GM10266 (cell line): ENCODE measurements at regions not wholly inside any gene's neighbourhood (a gene's known extent, or its start where the extent isn't known, plus 50 kb on each side); places are given as distances from the start of the nearest gene placed in this dataset.

ENCODE experiments used
- DNase-seq: peaks from one replicate; pipeline ENCODE4 v3.0.0; 2012; ENCODE audit errors: extremely low spot score
- TF ChIP-seq, protein P1 (sequence below): IDR thresholded peaks from 2 replicates; pipeline ENCODE4 v1.5.1; 2012; ENCODE audit warnings: mild to moderate bottlenecking, low read depth; ENCODE audit not compliant: control insufficient read depth, insufficient read depth; ENCODE audit errors: missing control alignments

DNA sequence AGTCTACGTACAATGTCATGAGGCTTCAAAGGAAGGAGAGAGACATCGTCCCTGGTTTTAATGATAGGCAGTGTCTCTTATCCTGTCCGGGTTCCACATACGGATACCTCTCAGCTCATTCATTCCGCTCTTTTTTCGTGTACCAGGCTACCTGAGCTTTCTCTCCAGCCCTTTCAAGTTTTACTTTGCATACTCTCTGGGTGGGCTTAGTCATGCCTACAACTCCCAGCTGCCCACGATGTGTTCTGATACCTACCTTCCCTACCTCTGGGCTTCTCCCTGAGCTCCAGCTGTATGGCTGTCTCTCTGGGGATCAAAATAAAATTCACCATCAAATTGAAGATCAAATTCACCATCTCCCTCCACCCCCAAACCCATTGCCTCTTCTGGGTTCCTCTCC lies 354.0 kb upstream of the EEF2KMT start:
- TF ChIP-seq, protein P1, sequence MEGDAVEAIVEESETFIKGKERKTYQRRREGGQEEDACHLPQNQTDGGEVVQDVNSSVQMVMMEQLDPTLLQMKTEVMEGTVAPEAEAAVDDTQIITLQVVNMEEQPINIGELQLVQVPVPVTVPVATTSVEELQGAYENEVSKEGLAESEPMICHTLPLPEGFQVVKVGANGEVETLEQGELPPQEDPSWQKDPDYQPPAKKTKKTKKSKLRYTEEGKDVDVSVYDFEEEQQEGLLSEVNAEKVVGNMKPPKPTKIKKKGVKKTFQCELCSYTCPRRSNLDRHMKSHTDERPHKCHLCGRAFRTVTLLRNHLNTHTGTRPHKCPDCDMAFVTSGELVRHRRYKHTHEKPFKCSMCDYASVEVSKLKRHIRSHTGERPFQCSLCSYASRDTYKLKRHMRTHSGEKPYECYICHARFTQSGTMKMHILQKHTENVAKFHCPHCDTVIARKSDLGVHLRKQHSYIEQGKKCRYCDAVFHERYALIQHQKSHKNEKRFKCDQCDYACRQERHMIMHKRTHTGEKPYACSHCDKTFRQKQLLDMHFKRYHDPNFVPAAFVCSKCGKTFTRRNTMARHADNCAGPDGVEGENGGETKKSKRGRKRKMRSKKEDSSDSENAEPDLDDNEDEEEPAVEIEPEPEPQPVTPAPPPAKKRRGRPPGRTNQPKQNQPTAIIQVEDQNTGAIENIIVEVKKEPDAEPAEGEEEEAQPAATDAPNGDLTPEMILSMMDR, result no peak
- DNase-seq, result no peak

DNA sequence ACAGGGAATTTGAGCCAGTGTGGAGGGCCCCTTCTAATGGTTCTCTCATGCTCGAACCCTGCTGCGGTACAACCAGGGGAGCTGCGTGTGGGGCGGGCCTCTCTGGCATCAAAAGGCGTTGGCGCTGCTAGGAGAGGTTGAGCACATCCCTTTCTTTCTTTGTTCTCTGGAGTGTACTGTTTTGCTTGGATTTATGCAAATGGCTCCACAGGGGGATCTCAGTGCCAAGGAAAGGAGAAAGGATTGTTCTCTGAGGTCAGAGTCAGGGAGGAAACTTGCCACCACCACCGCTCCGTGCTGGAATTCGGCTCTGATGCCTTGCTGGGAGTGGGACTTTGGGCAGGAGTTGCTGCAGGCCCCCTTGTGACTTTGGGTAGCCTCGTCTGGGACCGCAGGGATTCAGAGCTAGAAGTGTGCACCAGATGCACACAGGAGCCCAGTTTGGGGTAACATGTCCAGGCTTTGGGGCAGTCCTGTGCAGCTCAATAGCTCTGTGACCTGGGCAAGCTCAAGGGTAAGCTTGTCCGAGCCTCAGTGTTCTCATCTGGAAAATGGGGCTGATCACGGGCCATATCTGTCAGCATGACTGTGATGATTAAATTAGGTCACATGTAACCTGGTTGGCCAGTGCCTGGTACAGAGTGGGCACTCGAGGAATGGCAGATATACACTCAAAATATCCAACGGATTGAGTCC lies 353.0 kb upstream of the EEF2KMT start:
- TF ChIP-seq, protein P1, result no peak
- DNase-seq, result no peak

DNA sequence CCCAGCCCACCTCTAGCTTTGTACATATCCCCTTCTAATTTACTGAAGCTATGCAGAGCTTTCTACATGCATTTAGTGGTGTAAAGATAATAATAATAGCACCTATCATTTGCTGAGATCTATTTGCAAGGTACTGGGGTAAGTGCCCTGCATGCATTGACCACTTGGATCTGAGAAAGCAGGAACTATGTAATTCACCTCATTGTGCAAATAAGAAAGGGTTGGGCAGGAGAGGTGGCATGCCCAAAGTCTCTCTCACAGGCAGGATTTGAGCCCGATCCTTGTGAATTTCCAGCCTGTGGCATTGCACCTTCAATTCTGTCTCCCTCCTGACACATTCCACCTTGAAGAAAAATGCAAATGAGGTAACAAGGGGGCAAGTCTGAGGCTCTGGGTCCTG lies 352.3 kb upstream of the EEF2KMT start:
- DNase-seq, result no peak
- TF ChIP-seq, protein P1, result no peak

DNA sequence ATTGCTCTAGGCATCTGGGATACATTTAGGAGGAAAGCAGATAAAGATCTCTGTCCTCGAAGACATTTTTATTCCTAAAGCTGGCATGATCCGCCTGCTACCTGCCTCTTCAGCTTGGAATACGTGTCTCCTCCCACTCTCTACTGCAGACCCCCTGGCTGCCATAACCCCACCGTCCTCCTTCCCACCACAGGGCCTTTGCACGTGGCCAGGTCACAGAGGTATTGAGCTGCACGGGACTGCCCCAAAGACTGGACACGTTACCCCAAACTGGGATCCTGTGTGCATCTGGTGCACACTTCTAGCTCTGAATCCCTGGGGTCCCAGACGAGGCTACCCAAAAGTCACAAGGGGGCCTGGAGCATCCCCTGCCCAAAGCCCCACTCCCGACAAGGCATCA lies 351.2 kb upstream of the EEF2KMT start:
- no peak for DNase-seq
- TF ChIP-seq, protein P1, result no peak

DNA sequence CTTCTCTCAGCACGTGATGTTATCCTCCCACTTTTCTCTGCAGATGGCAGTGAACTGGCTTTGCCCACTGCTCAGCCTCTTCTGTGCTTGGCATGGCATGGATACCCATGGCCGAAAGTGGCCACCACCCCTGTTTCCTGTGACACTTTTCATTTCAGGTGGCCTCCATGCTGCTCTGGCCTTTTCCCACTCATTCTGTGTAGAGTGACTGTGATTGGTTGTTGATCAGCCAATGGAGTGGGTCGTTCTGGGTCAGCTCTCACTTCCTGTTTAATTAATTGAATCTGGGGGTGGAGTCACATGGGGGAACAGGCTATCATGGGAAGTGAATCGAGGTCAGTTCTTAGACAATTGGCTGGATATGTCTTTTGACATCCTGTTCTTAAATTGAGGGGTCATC lies 350.1 kb upstream of the EEF2KMT start:
- TF ChIP-seq, protein P1, result no peak
- no peak for DNase-seq

DNA sequence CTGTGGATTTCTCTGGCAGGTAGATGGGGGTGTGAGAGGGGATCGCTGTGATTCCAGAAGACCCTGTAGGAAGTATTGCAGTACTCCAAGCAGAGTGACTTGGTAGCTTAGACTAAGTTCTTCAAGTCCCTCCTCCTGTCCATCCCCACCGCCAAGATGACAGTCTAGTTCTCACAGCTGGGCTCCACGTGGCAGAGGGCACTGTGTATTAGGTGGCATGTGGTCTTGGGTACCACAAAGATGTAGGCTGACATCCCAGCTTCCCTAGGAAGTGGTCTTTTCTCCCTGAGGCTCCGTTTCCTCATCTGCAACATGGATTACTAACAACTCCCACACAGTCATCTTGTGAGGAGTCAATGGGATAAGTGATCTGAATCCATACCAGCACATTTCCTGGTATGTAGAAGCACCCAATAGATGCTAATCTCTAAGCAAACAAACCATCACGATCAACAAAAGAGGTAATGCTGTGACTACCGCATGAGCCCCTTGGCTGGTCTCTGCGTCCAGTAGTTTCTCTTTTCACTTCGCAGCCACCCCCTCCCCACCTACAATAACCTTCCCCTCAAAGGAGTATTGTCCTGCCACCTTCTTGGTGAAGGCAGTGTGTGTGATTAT lies 349.1 kb upstream of the EEF2KMT start:
- TF ChIP-seq, protein P1, result no peak
- DNase-seq, result no peak

DNA sequence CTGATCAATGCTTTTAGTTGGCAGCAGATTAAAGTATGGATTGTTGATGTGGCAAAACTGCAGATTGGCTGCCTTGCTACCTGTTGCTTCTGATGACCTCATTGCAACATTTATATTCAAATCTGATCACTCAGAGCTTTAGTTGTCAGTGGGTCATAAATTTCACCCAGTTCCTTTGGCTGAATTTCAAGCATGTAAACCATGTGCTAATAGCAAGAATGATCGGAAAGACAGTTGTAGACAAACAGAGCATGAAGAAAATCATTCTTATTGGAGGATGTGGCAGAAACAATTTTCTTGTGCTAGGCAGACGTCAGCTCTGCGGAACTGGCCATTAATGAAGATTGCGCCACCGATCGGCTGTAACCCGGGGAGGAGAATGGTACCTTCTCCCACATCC lies 346.6 kb upstream of the EEF2KMT start:
- no peak for DNase-seq
- TF ChIP-seq, protein P1, result no peak
